Ovary (tissue), 3 donors: ENCODE measurements at regions not wholly inside any gene's neighbourhood (a gene's known extent, or its start where the extent isn't known, plus 50 kb on each side); places are given as distances from the start of the nearest gene placed in this dataset.

Experiments used
- CTCF ChIP-seq, 3 donors: fragments of 450-650 bp in 2 of 3; fragments of 200-600 bp in 1 of 3; IDR thresholded peaks; one replicate each; pipeline versions ENCODE4 v1.5.1 to v1.8.0; 2016 to 2022; ENCODE audit warnings: antibody characterized with exemption in 3 of 3, mild to moderate bottlenecking in 1 of 3
- POLR2A ChIP-seq: fragments of 450-650 bp; IDR thresholded peaks from one replicate; pipeline ENCODE4 v1.6.1; 2017; ENCODE audit warnings: antibody characterized with exemption, mild to moderate bottlenecking, moderate library complexity
- donor health status: DM: no; HTN: no; CAD: no.

- TF ChIP-seq CTCF (IDR thresholded peaks at IDR 0.05): no peak
- no peak for TF ChIP-seq POLR2A
Observed at GRCh38 chr10:45152726-45153125, 152.0 kb downstream of the ZNF22 start.
